SH-SY5Y (cell line): ENCODE measurements at regions not wholly inside any gene's neighbourhood (a gene's known extent, or its start where the extent isn't known, plus 50 kb on each side); places are given as distances from the start of the nearest gene placed in this dataset.

Experiments
- GATA2 ChIP-seq: IDR thresholded peaks from 2 replicates; pipeline ENCODE4 v1.6.1; 2011; ENCODE audit warnings: mild to moderate bottlenecking, low read depth, low read length
- GATA3 ChIP-seq: IDR thresholded peaks from 2 replicates; pipeline ENCODE4 v1.6.1; 2011; ENCODE audit warnings: low read depth, mild to moderate bottlenecking, low read length, moderate library complexity

DNA sequence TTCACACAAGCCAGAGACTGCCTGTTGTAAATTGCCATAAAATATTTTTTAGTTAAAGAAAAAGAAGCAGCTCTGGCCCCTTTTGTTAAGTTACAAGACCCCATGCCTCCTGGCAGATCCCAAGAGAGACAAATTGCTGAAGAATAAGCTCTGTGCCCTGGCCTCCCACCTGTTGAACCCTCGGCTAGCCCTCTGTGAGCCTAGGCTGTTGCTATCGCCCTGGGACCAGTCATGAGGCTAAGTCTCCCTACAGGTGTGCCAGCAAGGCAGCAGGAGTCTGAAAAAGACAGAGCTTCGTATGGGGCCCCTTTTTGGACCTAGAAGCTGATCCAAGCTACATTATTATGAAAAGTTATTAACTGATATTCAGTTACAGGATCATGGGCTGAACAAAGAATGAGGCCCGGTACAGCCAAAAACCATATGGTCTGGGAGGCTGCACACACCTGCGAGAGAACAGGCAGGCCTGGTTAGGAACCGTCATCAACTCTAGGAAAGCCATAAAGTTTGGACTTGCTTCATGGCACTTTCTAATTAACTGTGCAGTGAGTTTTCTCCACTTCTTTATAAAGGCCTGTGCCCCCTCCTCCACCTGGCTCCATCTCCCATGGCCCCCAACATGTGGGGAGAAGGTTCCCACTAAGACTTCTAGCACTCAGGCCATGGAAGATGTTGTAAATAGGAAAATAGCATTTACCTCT lies 384.7 kb downstream of the ENC1 start:
- TF ChIP-seq GATA2 (no peak), GATA3 (no peak)
